Activated gamma-delta T cell treated with Interleukin-2 at 50 U/mL for 16 hours (primary cell): ENCODE measurements at regions not wholly inside any gene's neighbourhood (a gene's known extent, or its start where the extent isn't known, plus 50 kb on each side); places are given as distances from the start of the nearest gene placed in this dataset.
"Not testable (repeated sequence)": the region's sequence is repeated elsewhere in the genome, so short reads cannot be mapped to it uniquely, and the experiment has no call there.

ENCODE experiments used
- DNase-seq: peaks from one replicate; pipeline ENCODE4 v3.0.0-alpha.2; 2020

DNA sequence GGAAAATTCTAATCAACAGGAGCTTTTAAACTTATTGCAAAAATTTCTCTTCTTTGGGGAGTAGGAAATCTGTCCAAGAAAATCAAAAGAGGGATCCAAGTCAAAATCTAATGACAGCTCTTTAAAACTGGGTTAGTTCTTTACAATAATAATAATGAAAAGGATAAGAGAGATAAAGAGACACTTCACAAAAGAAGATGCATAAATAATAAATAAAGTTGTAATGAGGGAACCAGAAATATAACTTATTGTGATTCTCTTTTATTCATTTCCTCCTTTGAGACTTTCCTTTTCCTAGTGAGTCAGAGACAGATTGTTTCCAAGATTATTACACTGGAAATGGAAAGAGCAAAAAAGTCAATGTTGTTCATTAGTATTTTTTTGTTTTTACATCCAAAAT is 1029.3 kb downstream of the PCDH17 start:
- DNase-seq: no peak

DNA sequence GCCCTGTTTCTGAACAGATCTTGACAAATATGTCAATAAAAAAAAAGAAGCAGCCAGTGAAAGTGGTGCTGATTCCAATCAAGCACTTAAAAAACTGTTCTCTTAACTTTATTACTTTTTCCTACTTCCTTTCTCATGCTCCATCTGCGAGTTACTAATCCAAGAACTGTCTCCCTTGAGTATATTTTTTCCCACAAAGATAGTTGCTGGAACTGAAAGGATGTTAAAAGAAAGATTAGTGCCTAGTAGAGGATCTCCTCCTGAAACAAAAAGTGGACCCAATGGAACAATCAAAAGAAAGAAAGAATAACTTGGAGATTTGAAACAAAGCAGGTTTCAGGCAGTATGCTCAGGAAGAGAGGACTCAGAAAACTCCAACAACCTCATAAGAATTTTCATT is 1034.8 kb downstream of the PCDH17 start:
- DNase-seq: no peak

DNA sequence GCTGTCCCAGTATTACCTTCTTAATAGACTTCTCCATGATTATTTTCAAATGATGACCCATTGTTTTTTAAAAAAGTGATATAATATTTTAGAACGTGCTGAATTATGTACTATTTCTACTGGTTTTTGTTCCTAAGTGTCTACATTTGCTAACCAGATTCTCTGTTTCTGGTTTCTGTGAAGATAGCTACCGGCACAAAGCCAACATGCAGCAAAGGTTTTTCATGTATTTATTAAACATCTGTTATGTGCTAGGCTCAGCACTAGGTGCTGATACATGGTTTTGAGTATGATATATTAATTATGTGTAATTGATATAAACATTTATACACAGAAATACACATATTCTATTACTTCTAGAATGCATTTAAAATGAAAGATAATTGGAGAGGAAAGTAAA is 1035.6 kb downstream of the PCDH17 start:
- DNase-seq: no peak

DNA sequence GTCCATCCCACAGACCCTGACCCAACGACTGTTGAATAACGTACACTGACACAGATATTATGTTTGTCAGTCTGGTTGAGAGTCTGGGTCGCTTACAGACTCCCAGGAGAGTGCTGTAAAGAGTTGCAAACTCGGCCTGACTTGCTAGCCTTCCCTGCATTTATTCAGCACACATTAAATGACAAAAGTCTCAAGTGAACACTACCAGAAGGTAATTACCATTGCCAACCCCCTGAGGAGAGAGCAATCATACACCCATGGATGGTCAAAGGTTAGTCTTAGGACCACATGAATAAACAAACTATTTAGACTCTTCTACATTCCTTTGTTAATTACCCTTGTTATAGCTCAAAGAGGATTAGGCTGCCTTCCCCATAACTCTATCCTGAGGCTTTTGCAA is 1048.6 kb downstream of the PCDH17 start:
- no peak for DNase-seq

DNA sequence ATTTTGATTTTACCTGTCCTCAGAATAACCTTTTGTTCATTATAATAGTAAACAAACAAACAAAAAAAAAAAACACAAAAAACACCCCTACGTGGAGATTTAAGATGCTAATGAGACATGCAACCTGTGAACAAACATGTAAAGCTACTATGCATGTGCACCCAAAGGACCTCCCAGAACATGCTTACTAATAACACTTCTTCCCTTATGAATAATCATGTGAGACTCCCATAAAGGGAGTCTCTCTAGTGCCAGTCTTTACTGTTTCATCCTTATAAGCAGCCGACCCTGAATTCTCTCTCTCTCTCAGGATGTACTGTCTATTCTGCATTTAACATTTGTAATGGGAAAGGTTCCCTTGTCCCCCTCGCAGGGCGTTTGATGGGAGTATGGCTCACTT is 1051.1 kb downstream of the PCDH17 start:
- no peak for DNase-seq

DNA sequence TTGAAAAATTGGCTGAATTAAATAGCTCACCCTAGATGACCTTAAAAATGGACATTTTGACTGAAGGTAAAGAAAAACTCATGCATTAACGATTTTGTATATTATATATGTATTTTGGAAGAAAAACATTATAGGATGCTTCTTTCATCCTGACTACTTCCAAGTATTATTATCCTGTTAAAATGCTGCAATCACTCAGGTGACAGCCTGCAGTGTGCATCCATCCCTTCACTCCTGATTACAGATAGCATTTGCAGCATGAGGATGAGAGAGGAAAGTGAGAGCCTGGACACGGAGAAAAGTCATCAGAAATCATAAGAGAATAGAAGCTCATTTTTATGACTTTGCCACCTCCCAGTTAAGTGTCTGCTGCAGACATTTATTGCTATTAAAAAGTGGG is 1055.6 kb downstream of the PCDH17 start:
- DNase-seq: no peak

DNA sequence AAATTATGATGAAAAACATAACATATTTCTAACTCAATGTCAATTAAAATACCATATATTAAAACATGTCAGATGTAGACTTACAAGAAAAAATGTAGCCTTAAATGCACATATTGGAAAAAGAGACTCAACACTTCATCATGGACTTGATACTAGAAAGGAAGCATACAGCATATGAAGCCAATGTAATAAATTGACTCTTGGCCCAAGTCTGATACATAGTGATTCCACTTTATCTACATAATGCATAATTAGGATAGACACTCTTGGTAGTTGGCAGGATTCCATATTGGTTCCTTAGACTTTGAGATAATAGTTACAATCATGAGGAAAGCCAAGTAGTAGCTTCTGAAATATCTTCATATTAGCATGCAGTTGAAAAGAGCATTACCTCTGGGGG is 1067.0 kb downstream of the PCDH17 start:
- no peak for DNase-seq

DNA sequence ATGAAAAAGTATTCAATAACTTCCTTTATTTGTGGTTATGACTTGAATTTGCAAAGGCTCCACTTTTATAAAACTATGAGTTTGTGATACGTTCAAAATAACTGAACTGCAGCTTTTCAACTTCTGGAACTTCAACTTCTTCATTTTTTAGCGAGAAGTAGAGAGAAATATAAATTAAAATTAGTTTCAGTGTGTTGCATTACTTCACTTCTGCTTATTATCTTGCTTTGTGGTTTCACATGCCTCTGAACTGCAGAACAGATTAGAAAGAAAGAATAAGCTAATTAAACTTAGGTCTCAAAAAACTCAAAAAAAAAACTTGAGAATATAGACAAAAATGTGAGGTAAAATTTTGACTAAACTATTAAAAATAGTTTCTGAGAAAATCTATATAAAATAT is 1073.4 kb downstream of the PCDH17 start:
- DNase-seq: no peak

DNA sequence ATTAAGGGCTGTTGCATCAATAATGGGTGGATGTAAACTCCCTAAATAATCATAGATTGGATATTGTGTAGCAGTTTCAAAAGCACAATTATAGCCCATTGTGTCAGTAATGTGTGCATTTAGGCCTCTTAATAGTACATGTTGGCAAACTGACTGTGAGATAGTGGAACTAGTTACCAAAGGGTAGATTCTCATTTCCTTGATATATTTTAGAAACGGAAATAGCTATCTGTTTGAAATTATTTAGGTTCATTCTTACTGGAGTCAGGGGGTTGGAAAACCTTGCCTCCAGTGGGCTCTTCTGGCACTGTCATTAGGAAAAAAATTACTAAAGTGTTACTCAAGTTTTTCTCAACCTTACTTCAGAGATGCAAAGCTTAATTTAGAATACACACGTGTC is 1074.9 kb downstream of the PCDH17 start:
- DNase-seq: no peak

DNA sequence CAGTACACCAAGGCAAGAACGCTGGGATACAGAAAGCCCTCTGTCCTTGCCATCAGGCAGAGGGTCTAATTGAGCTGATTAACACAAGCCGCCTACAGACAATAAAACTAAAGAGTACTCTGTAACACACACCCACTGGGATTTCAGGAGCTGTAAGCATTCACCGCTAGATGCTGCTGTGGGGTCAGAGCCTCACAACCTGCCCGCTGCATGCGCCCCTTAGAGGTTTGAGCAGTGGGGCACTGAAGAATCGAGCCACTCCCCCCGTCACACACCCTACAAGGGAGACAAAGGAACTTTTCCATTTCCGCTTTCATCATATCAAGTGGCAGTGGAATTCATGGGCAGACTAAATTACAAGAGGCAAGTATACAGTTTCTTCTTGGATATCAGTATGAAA is 1080.6 kb downstream of the PCDH17 start:
- DNase-seq: no peak

DNA sequence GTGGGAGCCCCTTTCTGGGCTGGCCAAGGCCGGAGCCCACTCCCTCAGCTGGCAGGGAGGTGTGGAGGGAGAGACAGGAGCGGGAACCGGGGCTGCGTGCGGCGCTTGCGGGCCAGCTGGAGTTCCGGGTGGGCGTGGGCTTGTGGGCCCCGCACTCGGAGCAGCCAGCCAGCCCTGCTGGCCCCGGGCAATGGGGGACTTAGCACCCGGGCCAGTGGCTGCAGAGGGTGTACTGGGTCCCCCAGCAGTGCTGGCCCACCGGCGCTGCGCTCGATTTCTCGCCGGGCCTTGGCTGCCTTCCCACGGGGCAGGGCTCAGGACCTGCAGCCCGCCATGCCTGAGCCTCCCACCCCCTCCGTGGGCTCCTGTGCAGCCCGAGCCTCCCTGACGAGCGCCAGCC is 1082.5 kb downstream of the PCDH17 start:
- DNase-seq: not testable (repeated sequence)

DNA sequence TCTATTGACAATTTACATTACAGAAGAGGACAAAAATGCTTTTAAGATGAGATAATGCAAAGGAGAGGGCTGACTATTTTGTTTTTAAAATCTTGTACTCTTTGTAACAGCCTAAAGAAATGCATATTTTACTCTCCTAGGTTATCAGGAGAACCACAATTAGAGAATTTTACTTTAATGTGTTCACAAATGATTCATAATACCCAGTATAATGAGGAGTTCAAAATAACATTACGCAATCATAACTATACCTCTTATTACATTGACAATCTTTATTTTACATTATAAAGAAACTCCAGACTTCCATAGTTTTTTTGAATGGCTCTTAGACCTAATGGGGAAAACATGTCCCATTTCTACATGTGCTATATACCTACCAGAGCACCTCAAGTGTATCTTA is 1089.7 kb downstream of the PCDH17 start:
- DNase-seq: no peak

DNA sequence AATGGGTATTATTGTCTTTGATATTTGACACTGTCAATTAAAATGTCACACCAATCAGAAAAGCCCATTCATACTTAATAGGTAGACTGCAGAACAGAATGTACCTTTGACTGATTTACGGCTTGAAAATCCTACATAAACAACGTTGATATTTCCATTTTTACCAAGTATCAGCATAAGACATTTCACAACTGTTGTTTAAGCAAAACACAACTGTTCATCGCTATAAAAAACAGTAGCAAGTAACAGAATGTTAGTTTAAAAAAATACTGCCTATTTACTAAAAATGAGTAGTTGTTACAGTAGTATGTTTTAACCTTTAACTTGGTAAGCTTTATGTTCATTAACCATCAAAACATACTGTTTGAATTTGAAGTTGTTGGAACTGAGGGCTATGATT is 1096.6 kb downstream of the PCDH17 start:
- DNase-seq: no peak

DNA sequence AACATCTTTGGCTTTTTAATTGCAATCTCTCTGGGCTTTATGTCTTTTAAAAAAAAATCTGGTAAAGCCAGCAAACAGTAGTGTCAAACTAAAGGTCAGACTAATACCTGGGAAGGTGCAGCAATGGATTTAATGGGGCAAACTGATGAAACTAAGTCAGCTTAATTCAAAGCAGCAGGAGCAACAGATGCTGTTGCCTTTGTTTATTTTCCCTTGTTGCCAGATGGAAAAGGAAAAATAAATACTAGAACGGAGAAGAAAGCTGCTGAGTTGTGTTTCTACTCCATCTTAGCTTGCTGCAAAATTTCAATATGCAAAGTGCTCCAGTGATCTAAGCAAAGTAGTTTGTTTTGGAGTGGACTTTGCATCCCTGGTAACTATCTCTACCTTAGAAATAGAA is 1097.8 kb downstream of the PCDH17 start:
- DNase-seq: no peak

DNA sequence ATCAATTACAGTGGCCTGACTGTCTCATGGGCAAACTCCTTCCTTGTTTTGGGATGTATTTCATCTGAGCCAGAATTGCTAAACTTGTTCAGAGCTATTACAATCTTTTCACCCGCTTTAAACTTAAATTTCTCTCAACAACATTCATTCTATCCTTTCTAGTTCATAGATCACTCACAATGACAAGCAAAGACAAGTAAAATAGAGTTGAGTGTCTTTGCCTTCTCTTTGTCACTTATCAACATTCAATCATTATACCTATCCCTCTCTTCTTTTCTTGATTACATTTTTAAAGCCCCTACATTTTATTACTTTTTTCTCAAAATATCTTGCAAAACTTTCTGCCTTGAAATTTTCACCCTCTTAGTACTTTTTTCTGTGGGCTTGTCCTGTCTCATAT is 1113.1 kb downstream of the PCDH17 start:
- no peak for DNase-seq

DNA sequence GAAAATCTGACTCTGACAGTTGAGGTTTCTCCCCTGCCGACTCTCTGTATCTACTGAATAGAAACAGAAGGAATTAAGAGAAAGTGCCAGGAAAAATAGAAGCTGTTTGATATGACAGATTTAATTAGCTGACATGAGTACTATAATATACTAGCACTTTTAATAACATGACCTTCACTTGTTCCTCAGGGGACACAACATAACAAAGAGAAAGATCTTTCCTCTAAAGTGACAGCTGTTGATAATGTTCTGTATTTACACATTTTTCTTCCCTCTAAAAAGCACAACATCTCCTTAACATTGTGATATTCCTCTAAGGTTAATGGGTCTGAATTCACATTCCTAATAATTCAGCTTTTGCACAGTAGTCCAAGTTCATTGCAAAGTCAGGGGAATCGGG is 1136.0 kb downstream of the PCDH17 start:
- no peak for DNase-seq

DNA sequence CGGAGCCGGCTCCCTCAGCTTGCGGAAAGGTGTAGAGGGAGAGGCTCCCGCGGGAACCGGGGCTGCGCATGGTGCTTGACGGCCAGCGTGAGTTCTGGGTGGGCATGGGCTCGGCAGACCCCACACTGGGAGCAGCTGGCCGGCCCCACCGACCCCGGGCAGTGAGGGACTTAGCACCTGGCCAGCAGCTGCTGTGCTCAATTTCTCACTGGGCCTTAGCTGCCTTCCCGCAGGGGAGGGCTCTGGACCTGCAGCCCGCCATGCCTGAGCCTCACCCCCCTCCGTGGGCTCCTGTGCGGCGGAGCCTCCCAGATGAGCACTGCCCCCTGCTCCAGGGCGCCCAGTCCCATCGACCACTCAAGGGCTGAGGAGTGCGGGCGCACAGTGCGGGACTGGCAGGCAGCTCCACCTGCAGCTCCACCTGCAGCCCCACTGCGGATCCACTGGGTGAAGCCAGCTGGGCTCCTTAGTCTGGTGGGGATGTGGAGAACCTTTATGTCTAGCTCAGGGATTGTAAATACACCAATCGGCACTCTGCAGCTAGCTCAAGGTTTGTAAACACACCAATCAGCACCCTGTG is 1141.8 kb downstream of the PCDH17 start:
- no peak for DNase-seq

DNA sequence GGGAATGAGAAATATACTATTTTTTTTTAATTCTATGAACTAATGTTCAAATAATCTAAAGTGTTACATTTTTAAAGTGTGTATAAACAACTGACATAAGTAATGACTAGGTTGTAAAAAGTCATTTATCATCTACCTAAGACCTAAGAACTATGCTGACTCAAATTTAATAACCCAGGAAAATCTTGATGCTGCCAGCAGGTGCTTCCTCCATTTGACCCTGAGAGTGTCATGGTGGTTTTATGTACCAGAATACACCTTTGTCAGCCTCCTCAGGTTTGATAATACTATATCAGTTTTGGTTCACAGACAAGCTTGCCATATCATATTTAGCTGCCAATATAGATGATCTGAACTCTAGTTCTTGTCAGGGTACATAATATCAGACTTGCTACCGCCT is 1151.2 kb downstream of the PCDH17 start:
- no peak for DNase-seq

DNA sequence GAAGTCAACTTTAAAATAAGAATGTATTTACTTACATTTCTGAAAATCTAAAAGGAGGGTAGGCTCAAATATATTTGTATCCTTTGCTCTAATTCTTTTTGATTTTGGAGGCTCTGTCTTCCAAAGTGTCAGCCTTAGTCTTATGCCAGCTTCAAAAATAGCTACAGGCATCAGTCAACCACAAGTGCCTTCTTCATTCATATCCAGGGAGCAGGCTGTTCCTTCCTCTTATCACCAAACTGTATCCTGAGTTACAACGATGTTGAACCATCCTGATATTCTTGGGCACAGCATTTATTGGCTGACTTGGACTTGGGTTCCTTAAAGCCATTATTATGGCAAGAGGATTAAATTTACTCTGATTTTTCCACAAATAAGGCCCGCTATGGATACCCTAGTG is 1161.3 kb downstream of the PCDH17 start:
- no peak for DNase-seq

DNA sequence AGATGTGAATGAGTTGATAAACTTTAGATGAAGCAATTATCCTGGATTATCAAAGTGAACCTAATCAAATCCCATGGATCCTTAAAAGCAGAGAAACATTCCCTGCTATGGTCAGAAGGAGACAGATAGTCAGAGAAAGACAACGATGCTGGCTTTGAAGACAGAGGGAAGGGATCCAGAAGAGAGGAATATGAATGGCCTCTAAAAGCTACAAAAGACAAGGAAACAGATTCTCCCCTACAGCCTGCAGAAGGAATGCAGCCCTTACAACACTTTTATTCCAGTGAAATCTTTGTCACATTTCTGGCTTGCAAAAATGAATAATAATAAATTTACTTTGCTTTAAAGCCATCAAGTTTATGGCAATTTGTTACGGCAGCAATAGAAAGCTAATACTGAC is 1164.2 kb downstream of the PCDH17 start:
- DNase-seq: no peak

DNA sequence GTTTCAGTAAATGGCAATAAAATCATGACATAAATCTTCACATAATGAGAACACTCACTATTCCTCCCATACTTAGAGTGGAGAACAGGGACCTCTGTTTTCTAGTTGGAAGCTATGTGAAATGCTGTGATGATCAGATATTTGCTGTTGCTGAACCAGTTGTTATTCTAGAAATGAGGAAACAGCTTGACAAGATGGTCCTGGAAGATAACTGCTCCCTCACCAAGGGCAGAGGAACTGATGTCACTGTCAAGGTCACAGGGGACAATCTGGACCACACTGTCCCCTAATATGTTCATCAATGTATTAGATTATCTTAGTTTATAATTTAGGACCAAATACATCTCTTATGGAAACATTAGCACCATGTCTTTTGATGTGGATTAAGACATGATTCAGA is 1173.3 kb downstream of the PCDH17 start:
- no peak for DNase-seq

DNA sequence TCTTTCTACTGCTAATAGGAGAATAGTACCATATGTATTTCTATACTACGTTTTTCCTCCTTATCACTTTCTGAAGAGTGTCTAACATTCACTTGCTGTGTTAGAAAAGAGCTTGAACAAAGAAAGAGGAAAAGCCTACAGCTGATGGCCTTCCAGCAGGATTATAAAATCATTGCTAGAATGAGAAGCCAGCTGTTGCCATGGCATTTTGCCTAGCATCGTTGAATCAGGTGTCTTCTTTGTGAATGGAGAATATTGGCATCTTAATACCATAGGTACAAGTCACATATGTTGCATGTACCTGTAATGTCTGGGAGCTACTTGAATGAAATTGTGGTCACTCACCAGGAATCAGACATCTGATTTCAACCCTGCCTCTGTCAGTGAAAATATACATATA is 1174.9 kb downstream of the PCDH17 start:
- no peak for DNase-seq

DNA sequence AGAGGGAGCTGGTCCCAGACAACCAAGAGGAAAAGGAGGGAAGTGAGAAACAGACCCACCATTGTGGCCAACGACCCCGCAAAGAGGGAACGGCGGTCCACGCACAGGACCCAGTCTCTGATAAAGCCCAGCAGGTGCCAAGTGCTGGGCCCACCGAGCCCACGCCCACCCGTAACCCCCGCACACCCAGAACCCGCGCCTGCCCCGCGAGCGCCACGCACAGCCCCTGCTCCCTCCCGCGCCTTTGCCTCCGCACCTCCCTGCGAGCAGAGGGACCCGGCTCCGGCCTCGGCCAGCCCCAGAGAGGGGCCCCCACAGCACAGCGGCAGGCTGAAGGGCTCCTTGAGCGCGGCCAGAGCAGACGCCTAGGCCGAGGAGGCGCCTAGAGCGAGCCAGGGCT is 1192.2 kb downstream of the PCDH17 start:
- DNase-seq: no peak

DNA sequence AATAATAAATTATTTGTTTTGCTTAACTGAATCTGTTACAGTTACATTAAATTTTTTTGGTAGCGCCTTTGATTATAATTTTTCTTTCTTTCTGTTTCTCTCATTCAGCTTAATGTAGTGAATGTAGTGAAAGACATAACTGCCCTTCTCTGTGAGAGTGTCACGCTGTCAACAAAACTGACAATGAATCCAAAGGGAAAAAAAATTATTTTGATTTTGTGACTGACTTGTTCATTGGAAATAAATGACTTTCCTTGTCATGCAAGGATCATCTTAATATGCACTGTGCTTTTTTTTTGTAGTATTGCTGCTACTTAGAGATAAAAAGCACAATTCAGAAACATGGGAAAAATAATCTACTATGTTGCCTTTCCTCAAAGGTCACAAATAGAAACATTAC is 1196.4 kb downstream of the PCDH17 start:
- no peak for DNase-seq

DNA sequence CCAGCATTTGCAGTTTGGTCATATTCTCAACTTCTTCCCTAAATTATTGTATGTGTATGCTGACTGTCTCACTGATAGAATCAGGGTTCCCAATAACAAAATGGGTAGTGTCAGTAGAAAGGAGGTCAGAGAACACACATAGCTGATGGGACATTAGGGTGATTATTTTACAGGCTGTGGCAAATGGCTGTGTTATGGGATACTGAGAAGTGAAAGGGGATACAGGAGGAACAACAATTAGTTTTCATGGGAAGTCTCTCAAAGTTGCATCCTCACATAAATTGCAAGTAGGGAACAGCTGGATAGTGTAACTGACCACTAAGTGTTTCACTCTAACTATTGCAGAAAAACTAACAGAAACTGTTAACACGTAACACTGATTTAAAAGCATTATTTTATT is 1199.3 kb downstream of the PCDH17 start:
- DNase-seq: no peak

DNA sequence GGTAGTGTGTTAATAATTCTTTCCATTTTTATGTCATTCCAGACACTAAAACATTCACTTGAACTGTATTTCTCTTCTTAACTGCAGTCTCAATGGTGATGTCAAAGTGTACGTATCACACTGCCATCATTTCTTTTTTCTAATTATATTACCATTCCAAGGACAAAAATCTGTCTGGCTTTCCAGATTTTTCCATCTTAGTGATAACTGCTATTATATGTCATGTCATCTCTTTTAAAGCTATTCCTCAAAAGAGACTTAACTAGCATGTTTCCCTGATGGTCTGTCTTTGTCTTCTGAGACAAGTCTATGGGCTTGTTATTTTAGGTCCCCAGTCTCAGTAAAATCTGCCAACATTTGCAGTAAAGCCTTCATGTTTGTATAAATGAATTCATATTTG is 1207.1 kb downstream of the PCDH17 start:
- no peak for DNase-seq
